OCI-LY7 (cell line): ENCODE measurements at regions not wholly inside any gene's neighbourhood (a gene's known extent, or its start where the extent isn't known, plus 50 kb on each side); places are given as distances from the start of the nearest gene placed in this dataset.

Experiments used
- EZH2phosphoT487 ChIP-seq: fragments of 200-600 bp; sonication (generic); IDR thresholded peaks from 2 replicates; pipeline ENCODE4 v1.6.1; 2018; ENCODE audit warnings: low read depth, borderline replicate concordance, mild to moderate bottlenecking, mixed run types, antibody characterized with exemption, low read length, moderate library complexity, mixed read lengths
- TF ChIP-seq, protein P1 (sequence below): fragments of 200-600 bp; sonication (generic); conservative IDR thresholded peaks from 2 replicates; pipeline ENCODE4 v1.5.1; 2014; ENCODE audit warnings: mild to moderate bottlenecking, antibody characterized with exemption, low read length, moderate library complexity, mixed read lengths

DNA sequence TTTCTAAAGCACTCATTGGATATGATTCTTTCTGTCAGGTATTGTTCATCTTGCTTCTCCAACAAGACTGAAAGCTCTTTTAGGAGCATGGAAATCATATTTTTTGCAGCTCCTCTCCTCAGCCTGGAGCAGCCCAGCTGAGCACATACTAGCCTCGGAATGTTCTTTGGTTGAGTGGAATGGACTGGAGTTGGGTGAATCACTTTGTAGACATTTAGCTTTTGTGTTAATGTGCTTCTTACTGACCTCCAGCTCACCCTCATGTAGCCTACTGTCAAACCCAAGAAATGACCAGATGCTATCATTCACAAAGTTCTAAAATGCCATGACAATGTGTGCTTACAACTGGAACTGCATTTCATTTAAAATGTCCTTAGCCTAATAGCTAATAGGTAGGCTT lies 161.1 kb downstream of the NUAK1 start:
- TF ChIP-seq, protein P1, sequence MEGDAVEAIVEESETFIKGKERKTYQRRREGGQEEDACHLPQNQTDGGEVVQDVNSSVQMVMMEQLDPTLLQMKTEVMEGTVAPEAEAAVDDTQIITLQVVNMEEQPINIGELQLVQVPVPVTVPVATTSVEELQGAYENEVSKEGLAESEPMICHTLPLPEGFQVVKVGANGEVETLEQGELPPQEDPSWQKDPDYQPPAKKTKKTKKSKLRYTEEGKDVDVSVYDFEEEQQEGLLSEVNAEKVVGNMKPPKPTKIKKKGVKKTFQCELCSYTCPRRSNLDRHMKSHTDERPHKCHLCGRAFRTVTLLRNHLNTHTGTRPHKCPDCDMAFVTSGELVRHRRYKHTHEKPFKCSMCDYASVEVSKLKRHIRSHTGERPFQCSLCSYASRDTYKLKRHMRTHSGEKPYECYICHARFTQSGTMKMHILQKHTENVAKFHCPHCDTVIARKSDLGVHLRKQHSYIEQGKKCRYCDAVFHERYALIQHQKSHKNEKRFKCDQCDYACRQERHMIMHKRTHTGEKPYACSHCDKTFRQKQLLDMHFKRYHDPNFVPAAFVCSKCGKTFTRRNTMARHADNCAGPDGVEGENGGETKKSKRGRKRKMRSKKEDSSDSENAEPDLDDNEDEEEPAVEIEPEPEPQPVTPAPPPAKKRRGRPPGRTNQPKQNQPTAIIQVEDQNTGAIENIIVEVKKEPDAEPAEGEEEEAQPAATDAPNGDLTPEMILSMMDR = no peak
- no peak for TF ChIP-seq EZH2phosphoT487
